Fibroblast of the conjunctiva (primary cell): ENCODE measurements at regions not wholly inside any gene's neighbourhood (a gene's known extent, or its start where the extent isn't known, plus 50 kb on each side); places are given as distances from the start of the nearest gene placed in this dataset.
"Not testable (repeated sequence)": the region's sequence is repeated elsewhere in the genome, so short reads cannot be mapped to it uniquely, and the experiment has no call there.

Experiments
- DNase-seq: peaks from one replicate; pipeline ENCODE4 v3.0.0-alpha.2; 2010; ENCODE audit warnings: low read depth

GRCh38 chr4:42284030-42284429, 113.3 kb upstream of the SHISA3 start:
- DNase-seq, result no peak

DNA sequence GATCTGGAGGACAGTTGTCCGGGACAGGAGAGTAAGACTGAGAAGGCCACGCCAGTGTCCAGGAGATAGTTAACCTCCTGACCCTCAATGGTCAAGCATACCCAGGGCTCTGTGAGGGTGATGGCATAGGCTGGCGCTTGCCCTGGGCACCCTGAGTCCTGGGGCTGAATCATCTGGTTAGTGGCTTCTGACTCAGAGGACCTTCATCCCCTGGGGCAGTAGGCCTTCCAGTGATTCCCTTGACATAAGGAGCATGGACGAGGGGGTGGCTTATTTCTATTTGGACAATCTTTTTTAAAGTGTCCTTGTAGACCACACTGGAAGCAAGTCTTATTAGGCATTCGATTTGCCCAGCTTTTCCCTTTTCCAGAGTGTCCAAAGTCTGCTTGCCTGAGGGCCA, 108.4 kb upstream of the SHISA3 start:
- not testable (repeated sequence) for DNase-seq

GRCh38 chr4:42292192-42292591, 105.1 kb upstream of the SHISA3 start:
- not testable (repeated sequence) for DNase-seq

GRCh38 chr4:42293967-42294813, 103.1 kb upstream of the SHISA3 start:
- no peak for DNase-seq

GRCh38 chr4:42296196-42296595, 101.1 kb upstream of the SHISA3 start:
- DNase-seq, result no peak

DNA sequence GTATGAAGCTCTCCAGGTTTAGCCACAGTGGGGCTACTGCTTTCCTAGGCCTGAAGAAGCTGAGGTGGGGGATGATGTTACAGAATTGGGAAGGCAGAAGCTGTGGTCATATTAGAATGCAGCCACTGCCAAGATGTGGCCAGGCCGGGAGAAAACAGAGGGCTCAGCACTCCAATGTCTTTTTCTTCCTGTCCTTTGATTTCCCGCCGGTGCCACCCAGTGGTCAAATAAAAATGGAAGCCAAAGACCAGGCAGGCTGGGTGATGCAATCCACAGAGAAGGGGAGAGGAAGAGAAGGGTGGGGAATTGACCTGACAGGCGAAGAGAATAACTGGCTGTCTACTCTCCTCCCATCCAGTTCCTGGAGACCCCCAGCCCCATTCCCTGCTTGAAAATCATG, 94.9 kb upstream of the SHISA3 start:
- DNase-seq, result no peak

DNA sequence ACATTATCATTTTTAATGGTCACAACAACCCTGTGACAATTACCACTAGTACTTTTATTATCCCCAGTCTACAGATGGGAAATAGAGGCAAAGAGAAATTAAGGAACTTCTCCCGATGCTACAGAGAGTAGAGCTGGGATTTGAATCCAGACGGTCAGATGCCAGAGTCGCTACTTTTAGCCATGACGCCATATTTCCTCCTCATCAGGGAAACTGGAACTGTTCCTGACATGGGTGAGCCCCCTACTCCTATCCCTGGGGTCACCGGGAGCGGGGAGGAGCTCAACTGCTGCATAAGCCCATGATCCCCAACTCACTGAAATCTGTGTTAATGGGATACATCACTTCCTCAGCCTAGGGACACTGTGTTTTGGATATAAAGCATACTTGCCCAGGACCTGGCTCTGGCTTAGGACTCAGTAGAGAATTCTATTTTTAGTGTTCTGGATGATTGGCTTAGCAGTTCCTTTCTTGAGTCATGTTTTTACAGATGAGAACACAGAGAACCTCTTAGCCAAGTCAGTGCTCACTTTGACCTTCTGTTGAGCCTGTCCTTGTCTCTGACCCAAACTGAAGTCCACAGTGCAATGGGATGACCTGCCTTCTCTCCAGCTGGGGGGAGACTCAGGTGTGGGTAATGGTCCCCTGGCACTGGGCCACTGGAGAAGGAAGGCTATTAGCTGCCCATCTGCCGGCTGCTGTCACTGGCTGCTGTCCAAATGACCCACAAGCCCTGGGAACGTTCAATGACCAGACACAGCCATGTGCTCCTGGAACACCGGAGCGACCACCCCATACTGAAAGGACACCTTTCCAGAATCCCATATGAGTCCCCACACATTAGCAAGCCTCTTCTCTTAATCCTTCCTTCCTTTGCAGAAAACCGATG, 90.8 kb upstream of the SHISA3 start:
- DNase-seq, result no peak

GRCh38 chr4:42308247-42308646, 89.0 kb upstream of the SHISA3 start:
- no peak for DNase-seq

GRCh38 chr4:42309361-42310260, 87.7 kb upstream of the SHISA3 start:
- no peak for DNase-seq

- DNase-seq, result no peak
Measured at GRCh38 chr4:42310358-42310757, 86.9 kb upstream of the SHISA3 start.

DNA sequence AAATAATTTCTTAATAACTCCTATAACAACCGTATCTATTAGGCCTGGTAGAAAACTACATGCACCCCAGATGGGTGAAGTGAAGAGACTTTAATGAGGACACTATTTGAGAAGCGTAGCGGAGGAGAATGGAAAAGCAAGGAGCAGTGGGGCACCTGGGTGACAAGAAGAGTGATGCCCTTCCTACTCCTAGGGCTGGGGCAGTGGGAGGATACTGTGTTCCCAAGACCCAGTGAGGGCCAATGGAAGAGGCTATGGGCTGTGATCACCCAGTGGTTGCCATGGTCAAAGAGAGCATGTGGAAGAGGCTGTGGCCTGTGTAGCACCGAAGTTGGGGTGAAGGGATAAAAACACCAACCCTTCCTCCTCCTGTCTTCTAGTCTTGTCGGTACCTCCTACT, 86.5 kb upstream of the SHISA3 start:
- no peak for DNase-seq

GRCh38 chr4:42311591-42311990, 85.7 kb upstream of the SHISA3 start:
- DNase-seq, result no peak

GRCh38 chr4:42313420-42313819, 83.9 kb upstream of the SHISA3 start:
- DNase-seq, result not testable (repeated sequence)

GRCh38 chr4:42313872-42314271, 83.4 kb upstream of the SHISA3 start:
- no peak for DNase-seq

GRCh38 chr4:42315231-42315630, 82.1 kb upstream of the SHISA3 start:
- no peak for DNase-seq

GRCh38 chr4:42320822-42321388, 76.4 kb upstream of the SHISA3 start:
- no peak for DNase-seq

- DNase-seq, result no peak
Measured at GRCh38 chr4:42326040-42326439, 71.2 kb upstream of the SHISA3 start.

- no peak for DNase-seq
Measured at GRCh38 chr4:42326524-42326923, 70.8 kb upstream of the SHISA3 start.

GRCh38 chr4:42327323-42327722, 70.0 kb upstream of the SHISA3 start:
- no peak for DNase-seq

- no peak for DNase-seq
Measured at GRCh38 chr4:42328978-42329377, 68.3 kb upstream of the SHISA3 start.

DNA sequence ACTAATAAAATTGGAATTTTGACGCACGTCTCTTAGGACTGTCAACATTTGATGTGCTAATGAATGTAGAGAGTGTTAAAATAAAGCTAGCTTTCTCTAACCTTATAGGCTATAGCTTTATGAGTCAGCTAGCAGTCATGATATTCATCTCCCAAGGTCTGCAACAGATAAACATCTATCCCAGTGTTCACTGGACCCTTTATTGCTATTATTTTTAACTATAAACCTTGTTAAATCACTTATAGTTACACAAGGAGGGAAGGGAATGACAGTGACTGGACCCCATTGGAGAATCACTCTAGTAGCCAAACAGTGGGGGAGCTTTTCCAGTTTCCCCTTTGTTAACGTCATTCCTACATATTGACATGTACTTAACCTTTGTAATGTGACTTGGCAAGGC, 67.9 kb upstream of the SHISA3 start:
- no peak for DNase-seq
